A549 (cell line): ENCODE measurements at regions not wholly inside any gene's neighbourhood (a gene's known extent, or its start where the extent isn't known, plus 50 kb on each side); places are given as distances from the start of the nearest gene placed in this dataset.
A peak's percentile ranks its signal among the peaks of the same experiment; 100 is the strongest.

ENCODE experiments used
- ATAC-seq, 2 experiments: fragments of 200-7000 bp in 1 of 2; fragments of >200 bp in 1 of 2; cut with Nextera tagmentation in 1 of 2; cut with Tn5 transposase in 1 of 2; 3 replicates each; pipeline versions ENCODE4 v1.8.0 to v1.9.1; 2018 to 2020; ENCODE audit warnings: mild to moderate bottlenecking in 1 of 2, moderate library complexity in 1 of 2
- CTCF ChIA-PET: fragments of 300-600 bp; sonication (Branson Sonifier 250); formaldehyde crosslinking; extraction: SDS; loops from one replicate; lab custom pipeline; 2021; ENCODE audit warnings: antibody characterized with exemption, inconsistent platforms; lab: Yijun Ruan, JAX
- POLR2A ChIA-PET: fragments of 350-600 bp; formaldehyde crosslinking; extraction: SDS; loops from one replicate; lab custom pipeline; 2021; ENCODE audit warnings: antibody characterized with exemption, inconsistent platforms; lab: Yijun Ruan, JAX
- DNase-seq, 2 experiments: peaks; one replicate each; pipeline versions ENCODE4 v3.0.0 to v3.0.0-alpha.2; 2011 to 2016; ENCODE audit warnings: low read depth in 1 of 2, low spot score in 1 of 2
- FAIRE-seq: peaks from 2 replicates; lab custom pipeline; 2011; peaks lifted over from hg19 to GRCh38; lab: Jason Lieb, UNC
- H3K27ac ChIP-seq, 2 experiments: fragments of >200 bp; sonication (Bioruptor Twin); formaldehyde crosslinking; 3 replicates each; pipeline ENCODE4 v1.5.1; 2016 to 2017
- H3K4me1 ChIP-seq: fragments of >200 bp; sonication (Bioruptor Twin); formaldehyde crosslinking; 3 replicates; pipeline ENCODE4 v1.6.1; 2016
- H3K4me2 ChIP-seq: fragments of >200 bp; sonication (Bioruptor Twin); formaldehyde crosslinking; 3 replicates; pipeline ENCODE4 v1.6.1; 2016
- H3K4me3 ChIP-seq: fragments of >200 bp; sonication (Bioruptor Twin); formaldehyde crosslinking; 3 replicates; pipeline ENCODE4 v1.5.1; 2016
- H3K9me3 ChIP-seq: fragments of >200 bp; sonication (Bioruptor Twin); formaldehyde crosslinking; 3 replicates; pipeline ENCODE4 v1.6.1; 2016
- EHMT2 ChIP-seq: fragments of 200-600 bp; sonication (generic); IDR thresholded peaks from 2 replicates; pipeline ENCODE4 v1.6.1; 2016; ENCODE audit warnings: antibody characterized with exemption, low read depth, mild to moderate bottlenecking, moderate library complexity
- HDAC2 ChIP-seq: fragments of 200-600 bp; sonication (generic); IDR thresholded peaks from 2 replicates; pipeline ENCODE4 v1.6.1; 2016
- HES2 ChIP-seq: fragments of >200 bp; sonication (Bioruptor Twin); formaldehyde crosslinking; IDR thresholded peaks from 2 replicates; pipeline ENCODE4 v1.6.1; 2016
- HMGXB4 ChIP-seq: fragments of 250-450 bp; sonication (Bioruptor Pico); IDR thresholded peaks from 2 replicates; pipeline ENCODE4 v1.5.0; 2021; ENCODE audit warnings: mild to moderate bottlenecking, moderate library complexity, borderline replicate concordance
- HOXB5 ChIP-seq: fragments of 250-450 bp; sonication (Bioruptor Pico); IDR thresholded peaks from 2 replicates; pipeline ENCODE4 v1.5.0; 2020; ENCODE audit warnings: mild to moderate bottlenecking, moderate library complexity
- JUNB ChIP-seq: fragments of >200 bp; sonication (Bioruptor Twin); formaldehyde crosslinking; IDR thresholded peaks from 2 replicates; pipeline ENCODE4 v1.6.1; 2016
- MAFK ChIP-seq: fragments of 450-650 bp; IDR thresholded peaks from 2 replicates; pipeline ENCODE4 v1.6.1; 2014; ENCODE audit not compliant: partially characterized antibody
- NFE2L2 ChIP-seq: fragments of 150-350 bp; conservative IDR thresholded peaks from 2 replicates; pipeline ENCODE4 v1.6.1; 2014; ENCODE audit warnings: low read length
- NPAS2 ChIP-seq: fragments of 250-450 bp; sonication (Bioruptor Pico); IDR thresholded peaks from 2 replicates; pipeline ENCODE4 v1.8.0; 2022; ENCODE audit warnings: mild to moderate bottlenecking, moderate library complexity, borderline replicate concordance
- PBX3 ChIP-seq: IDR thresholded peaks from 2 replicates; pipeline ENCODE4 v1.6.1; 2012
- POLR2AphosphoS2 ChIP-seq: conservative IDR thresholded peaks from 2 replicates; pipeline ENCODE4 v1.6.1; 2012; ENCODE audit warnings: low read length, improper control_type of control experiment, inconsistent platforms
- RARB ChIP-seq: fragments of 250-450 bp; sonication (Bioruptor Pico); IDR thresholded peaks from 2 replicates; pipeline ENCODE4 v1.8.0; 2021; ENCODE audit warnings: mild to moderate bottlenecking, moderate library complexity
- REST ChIP-seq: fragments of 200-600 bp; sonication (generic); IDR thresholded peaks from 2 replicates; pipeline ENCODE4 v1.6.1; 2016; ENCODE audit warnings: antibody characterized with exemption, mild to moderate bottlenecking, moderate library complexity
- SMC3 ChIP-seq: fragments of >200 bp; sonication (Bioruptor Twin); formaldehyde crosslinking; IDR thresholded peaks from 3 replicates; pipeline ENCODE4 v1.6.1; 2018; ENCODE audit warnings: inconsistent platforms
- TP53 ChIP-seq: fragments of 250-450 bp; sonication (Bioruptor Pico); IDR thresholded peaks from 2 replicates; pipeline ENCODE4 v1.5.0; 2021; ENCODE audit warnings: mild to moderate bottlenecking, moderate library complexity
- ZSCAN20 ChIP-seq: fragments of 250-450 bp; sonication (Bioruptor Pico); IDR thresholded peaks from 2 replicates; pipeline ENCODE4 v1.8.0; 2022; ENCODE audit warnings: mild to moderate bottlenecking, moderate library complexity
- WGBS: methylation state at CpG from one replicate; pipeline ENCODE4 v1.1.6; 2017; ENCODE audit errors: missing lambda C conversion rate; 5-methylcytosine and 5-hydroxymethylcytosine counted together

DNA sequence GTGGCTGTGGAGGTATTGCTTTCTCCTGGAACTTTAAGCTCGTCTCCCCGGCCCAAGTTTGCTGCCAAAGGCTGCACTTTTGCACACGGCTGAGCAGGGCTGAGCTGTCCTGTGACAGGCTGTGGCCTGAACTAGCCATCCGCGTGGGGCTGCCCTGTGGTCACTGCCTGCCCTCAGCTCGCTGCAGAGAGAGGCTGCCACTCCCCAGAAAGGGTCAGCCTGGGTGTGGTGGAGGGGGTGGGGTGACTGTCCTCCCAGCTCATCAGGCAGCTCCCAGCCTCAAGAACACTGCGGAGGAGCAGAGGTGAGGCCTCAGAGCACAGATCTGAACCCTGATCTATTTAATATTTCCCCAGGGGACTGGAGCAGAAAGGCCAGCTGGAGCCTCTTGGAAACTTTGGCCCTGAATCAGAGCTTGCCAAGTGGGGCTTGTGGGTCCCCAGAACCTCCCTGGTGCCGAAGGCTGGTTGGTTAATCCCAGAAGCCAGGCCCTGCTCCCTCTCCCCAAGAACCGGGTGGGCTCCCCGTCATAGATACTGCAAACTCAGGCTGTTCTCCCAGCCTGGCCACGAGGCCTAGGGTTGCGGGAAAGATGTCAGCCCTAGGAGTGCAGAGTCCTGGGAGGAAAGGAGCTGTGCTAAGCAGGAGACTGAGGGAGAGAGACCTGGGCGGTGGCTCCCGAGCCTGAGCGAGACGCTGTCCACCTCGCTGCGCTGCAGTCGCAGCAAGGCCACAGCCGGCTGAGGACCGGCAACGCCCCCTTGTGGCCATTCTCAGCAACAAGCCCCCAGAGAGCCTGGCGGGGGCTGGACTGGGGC, 125.1 kb upstream of the IPO9 start (continued):
- no peak for TF ChIP-seq RARB (CRISPR knock-in tag)
- no peak for TF ChIP-seq MAFK
- TF ChIP-seq HMGXB4 (CRISPR knock-in tag): no peak
- TF ChIP-seq HOXB5 (CRISPR knock-in tag): no peak
- no peak; the same call in 1 of the 2 replicates for TF ChIP-seq NFE2L2
- no peak for TF ChIP-seq PBX3
- TF ChIP-seq EHMT2: no peak
- no peak for TF ChIP-seq HES2
- no peak for TF ChIP-seq ZSCAN20 (CRISPR knock-in tag)
- no peak for TF ChIP-seq REST
- no peak for TF ChIP-seq TP53 (CRISPR knock-in tag)
- no peak for TF ChIP-seq POLR2AphosphoS2
- TF ChIP-seq, all 56 proteins: peak for 6

DNA sequence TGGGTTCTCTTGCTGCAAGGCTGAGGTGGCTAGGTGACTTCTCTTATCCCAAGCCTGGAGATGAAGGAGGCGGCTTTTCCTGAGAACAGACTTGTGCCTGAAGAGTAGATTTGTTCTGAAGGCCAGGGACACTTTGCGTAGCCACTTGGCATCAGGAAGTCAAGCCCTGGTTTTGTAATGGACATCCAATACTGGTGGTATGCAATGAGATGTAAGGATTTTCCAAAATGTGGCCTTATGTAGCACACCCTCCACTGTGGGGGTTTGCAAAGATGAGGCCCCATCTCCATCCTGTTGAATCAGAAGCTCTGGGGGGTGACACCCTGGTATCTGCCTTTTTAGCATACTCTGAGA, 124.5 kb upstream of the IPO9 start:
- peaks cover 21% of the 10 kb centered on the region for H3K4me1 ChIP-seq
- ChIA-PET CTCF (interaction anchor here (0.7 to 29.6 kb wide), 68 partner anchors 10 to 223 kb away, joined by 3 to 903 read pairs (median 6); no protein-coding TSS in a partner anchor), POLR2A (interaction anchor here (0.8 kb wide), 1 partner anchor 145 kb away, joined by 3 read pairs; no protein-coding TSS in a partner anchor)
- DNase-seq (no peak), ATAC-seq (no peak; a peak in 1 of 6 replicates), FAIRE-seq (no peak)
- H3K4me3 ChIP-seq: no peak overlapping the region
- H3K27ac ChIP-seq: peak overlapping the region; percentile 75 to 85; a peak in 5 of 6 replicates
- H3K9me3 ChIP-seq: no peaks in the 10 kb centered on the region
- H3K4me2 ChIP-seq: peak overlapping the region; percentile 59; the same call in 2 of the 3 replicates
- TF ChIP-seq SMC3: no peak
- TF ChIP-seq REST: no peak
- TF ChIP-seq JUNB: no peak
- TF ChIP-seq RARB (CRISPR knock-in tag): no peak
- no peak for TF ChIP-seq HDAC2
- TF ChIP-seq NPAS2 (CRISPR knock-in tag): no peak
- WGBS: 38% methylated on average over 2 of the region's 2 CpGs
